ENCODE measurements at regions not wholly inside any gene's neighbourhood (a gene's known extent, or its start where the extent isn't known, plus 50 kb on each side); places are given as distances from the start of the nearest gene placed in this dataset.

- no peak for TF ChIP-seq CHD7 (IDR thresholded peaks at IDR 0.05; ENCODE audit: insufficient replicate concordance, low read length)
Measured at GRCh38 chr11:112448168-112448567, 187.5 kb upstream of the PLET1 start (continued).

All from H1 (cell line).